ENCODE measurements at regions not wholly inside any gene's neighbourhood (a gene's known extent, or its start where the extent isn't known, plus 50 kb on each side); places are given as distances from the start of the nearest gene placed in this dataset.
"Not testable (repeated sequence)": the region's sequence is repeated elsewhere in the genome, so short reads cannot be mapped to it uniquely, and the experiment has no call there.

DNA sequence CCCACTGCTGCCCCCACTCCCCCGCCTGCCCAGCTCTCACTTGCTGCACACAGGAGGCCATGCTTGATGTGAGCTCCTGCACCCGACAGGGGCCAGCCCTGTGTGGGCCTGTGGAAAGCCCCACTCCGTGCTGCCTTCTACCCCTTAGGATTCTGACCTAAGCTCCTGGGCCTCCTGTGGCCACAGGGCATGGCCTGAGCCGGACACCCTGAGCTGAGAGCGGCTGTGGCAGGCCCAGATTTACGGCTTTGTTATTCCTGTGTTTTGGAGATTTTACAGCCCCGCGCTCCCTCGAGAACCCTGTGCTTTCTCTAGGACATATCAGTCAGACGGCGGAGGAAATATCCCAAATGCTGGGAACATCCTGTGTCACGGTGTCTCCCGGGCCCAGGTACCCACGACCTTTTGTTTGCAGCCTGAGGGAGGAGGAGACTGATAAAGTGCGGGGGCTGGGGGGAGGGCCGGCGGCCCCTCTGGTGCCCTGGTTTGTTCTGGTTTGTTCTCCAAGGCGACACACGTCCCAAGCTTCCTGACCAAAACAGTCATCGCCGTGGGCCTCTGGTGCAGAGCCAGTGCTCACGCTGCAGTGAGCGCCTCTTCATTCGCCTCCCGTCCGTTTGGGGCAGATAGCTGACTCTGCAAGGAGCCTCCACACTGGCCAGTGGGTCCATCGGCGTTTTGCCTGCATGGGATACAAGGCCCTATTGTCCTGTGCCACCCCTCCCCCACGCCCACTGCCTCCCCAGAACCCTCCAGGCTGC is 363.4 kb downstream of the C16orf95 start:
- Mint-ChIP-seq H3K4me1 (peaks cover 2 to 8% (median 5%) of the 10 kb centered on the region in 3 donors), H3K27me3 (peaks cover 7 to 10% of the 10 kb centered on the region in 2 donors), H3K27ac (no peak overlapping the region), H3K4me3 (no peak overlapping the region), H3K36me3 (no peaks in the 10 kb centered on the region), H3K9me3 (no peaks in the 10 kb centered on the region)
- Histone ChIP-seq H3K27ac (ENCODE audit: low read depth, low read length) (no peak overlapping the region), H3K4me3 (ENCODE audit: low read length) (no peak overlapping the region), H3K9me3 (ENCODE audit: low read length) (no peaks in the 10 kb centered on the region), H3K4me1 (ENCODE audit: insufficient read depth, low read length) (no peaks in the 10 kb centered on the region), H3K27me3 (ENCODE audit: insufficient read depth, low read length, poor library complexity, severe bottlenecking) (peaks cover 3% of the 10 kb centered on the region), H3K36me3 (ENCODE audit: insufficient read depth, low read length) (no peaks in the 10 kb centered on the region)
- ChIA-PET POLR2A (no interaction called here), CTCF (no interaction called here)
- no peak for DNase-seq

- Mint-ChIP-seq H3K4me1 (peaks cover 2 to 8% (median 5%) of the 10 kb centered on the region in 3 donors), H3K4me3 (no peak overlapping the region), H3K9me3 (no peaks in the 10 kb centered on the region), H3K27ac (no peak overlapping the region), H3K27me3 (peaks cover 8 to 12% of the 10 kb centered on the region in 2 donors), H3K36me3 (no peaks in the 10 kb centered on the region)
- H3K9me3 ChIP-seq (ENCODE audit: low read length) = no peaks in the 10 kb centered on the region
- peaks cover 3% of the 10 kb centered on the region for H3K27me3 ChIP-seq (ENCODE audit: insufficient read depth, low read length, poor library complexity, severe bottlenecking)
- no peak overlapping the region for H3K27ac ChIP-seq (ENCODE audit: low read depth, low read length)
- ChIA-PET CTCF (no interaction called here), POLR2A (no interaction called here)
- H3K4me1 ChIP-seq (ENCODE audit: insufficient read depth, low read length) = no peaks in the 10 kb centered on the region
- no peak overlapping the region for H3K4me3 ChIP-seq (ENCODE audit: low read length)
- DNase-seq = no peak
- no peaks in the 10 kb centered on the region for H3K36me3 ChIP-seq (ENCODE audit: insufficient read depth, low read length)
Observed at GRCh38 chr16:86955136-86955855, 361.9 kb downstream of the C16orf95 start.

GRCh38 chr16:86956437-86956836 is 360.8 kb downstream of the C16orf95 start:
- peaks cover 3% of the 10 kb centered on the region for H3K27me3 ChIP-seq (ENCODE audit: insufficient read depth, low read length, poor library complexity, severe bottlenecking)
- no peak overlapping the region for H3K27ac Mint-ChIP-seq
- no peaks in the 10 kb centered on the region for H3K9me3 Mint-ChIP-seq
- H3K4me1 Mint-ChIP-seq = peaks cover 2 to 8% (median 5%) of the 10 kb centered on the region in 3 donors
- no peak for DNase-seq
- no peaks in the 10 kb centered on the region for H3K36me3 Mint-ChIP-seq
- H3K9me3 ChIP-seq (ENCODE audit: low read length) = no peaks in the 10 kb centered on the region
- no peaks in the 10 kb centered on the region for H3K4me1 ChIP-seq (ENCODE audit: insufficient read depth, low read length)
- no peaks in the 10 kb centered on the region for H3K36me3 ChIP-seq (ENCODE audit: insufficient read depth, low read length)
- no peak overlapping the region for H3K4me3 ChIP-seq (ENCODE audit: low read length)
- ChIA-PET CTCF (no interaction called here), POLR2A (no interaction called here)
- H3K27ac ChIP-seq (ENCODE audit: low read depth, low read length) = no peak overlapping the region
- H3K27me3 Mint-ChIP-seq = peaks cover 8 to 12% of the 10 kb centered on the region in 2 donors
- peak overlapping the region in 2 of 7 donors; percentile 21 to 27 for H3K4me3 Mint-ChIP-seq

DNA sequence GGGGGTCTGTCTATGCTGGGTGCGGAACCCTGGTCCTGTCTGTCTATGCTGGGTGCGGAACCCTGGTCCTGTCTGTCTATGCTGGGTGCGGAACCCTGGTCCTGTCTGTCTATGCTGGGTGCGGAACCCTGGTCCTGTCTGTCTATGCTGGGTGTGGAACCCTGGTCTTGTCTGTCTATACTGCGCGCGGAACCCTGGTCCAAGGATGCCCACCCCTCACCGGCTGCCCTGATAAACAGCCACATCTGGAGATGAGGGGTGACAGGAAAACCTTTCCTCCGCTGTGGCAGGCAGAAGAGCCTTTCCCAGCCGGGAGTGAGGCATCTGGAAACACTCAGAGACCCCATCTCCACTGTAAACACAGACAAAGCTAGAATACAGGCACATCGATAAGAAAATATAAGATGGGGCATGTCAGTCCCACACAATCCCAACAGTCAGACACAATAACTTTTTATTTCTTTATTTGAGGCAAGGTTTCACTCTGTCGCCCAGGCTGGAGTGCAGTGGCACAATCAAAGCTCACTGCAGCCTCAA is 359.5 kb downstream of the C16orf95 start:
- H3K27me3 ChIP-seq (ENCODE audit: insufficient read depth, low read length, poor library complexity, severe bottlenecking); POLR2A ChIA-PET; H3K9me3 Mint-ChIP-seq; H3K36me3 Mint-ChIP-seq; CTCF ChIA-PET; H3K4me1 ChIP-seq (ENCODE audit: insufficient read depth, low read length); H3K4me3 ChIP-seq (ENCODE audit: low read length); H3K4me1 Mint-ChIP-seq; DNase-seq; H3K9me3 ChIP-seq (ENCODE audit: low read length); H3K27ac Mint-ChIP-seq; H3K36me3 ChIP-seq (ENCODE audit: insufficient read depth, low read length); H3K27ac ChIP-seq (ENCODE audit: low read depth, low read length); H3K4me3 Mint-ChIP-seq: not testable (repeated sequence)
- H3K27me3 Mint-ChIP-seq = peaks cover 8 to 12% of the 10 kb centered on the region in 2 donors

DNA sequence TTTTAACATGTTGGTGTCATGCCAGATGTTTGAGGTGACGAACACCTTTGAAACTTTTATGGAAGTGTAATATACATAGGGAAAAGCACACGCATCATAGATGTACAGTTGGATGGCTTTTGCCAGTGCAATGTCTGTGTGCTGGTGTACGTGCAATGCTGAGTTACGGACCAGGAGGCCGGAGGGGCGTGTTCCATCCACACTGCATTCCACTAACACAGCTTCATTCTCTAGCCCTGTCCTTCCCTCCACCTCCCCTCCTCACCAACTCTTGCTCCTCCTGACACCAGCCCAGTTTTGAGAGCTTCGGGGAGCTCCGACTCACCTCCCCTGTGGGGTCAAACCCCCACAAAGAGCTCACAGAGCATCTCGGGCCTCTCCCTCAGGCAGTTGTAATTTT is 358.8 kb downstream of the C16orf95 start:
- no peaks in the 10 kb centered on the region for H3K4me1 ChIP-seq (ENCODE audit: insufficient read depth, low read length)
- H3K27me3 ChIP-seq (ENCODE audit: insufficient read depth, low read length, poor library complexity, severe bottlenecking) = peaks cover 3% of the 10 kb centered on the region
- DNase-seq = no peak
- no peaks in the 10 kb centered on the region for H3K36me3 ChIP-seq (ENCODE audit: insufficient read depth, low read length)
- POLR2A ChIA-PET = no interaction called here
- H3K36me3 Mint-ChIP-seq = no peaks in the 10 kb centered on the region
- H3K9me3 Mint-ChIP-seq = no peaks in the 10 kb centered on the region
- no peak overlapping the region for H3K27ac ChIP-seq (ENCODE audit: low read depth, low read length)
- H3K27ac Mint-ChIP-seq = no peak overlapping the region
- peaks cover 2 to 8% (median 5%) of the 10 kb centered on the region in 3 donors for H3K4me1 Mint-ChIP-seq
- CTCF ChIA-PET = no interaction called here
- H3K27me3 Mint-ChIP-seq = peaks cover 6 to 12% of the 10 kb centered on the region in 2 donors
- H3K4me3 Mint-ChIP-seq = no peak overlapping the region
- no peak overlapping the region for H3K4me3 ChIP-seq (ENCODE audit: low read length)
- H3K9me3 ChIP-seq (ENCODE audit: low read length) = no peaks in the 10 kb centered on the region

- H3K9me3 Mint-ChIP-seq = no peaks in the 10 kb centered on the region
- no peak overlapping the region for H3K27ac Mint-ChIP-seq
- ChIA-PET CTCF (no interaction called here), POLR2A (no interaction called here)
- Histone ChIP-seq H3K4me1 (ENCODE audit: insufficient read depth, low read length) (no peaks in the 10 kb centered on the region), H3K27me3 (ENCODE audit: insufficient read depth, low read length, poor library complexity, severe bottlenecking) (peaks cover 3% of the 10 kb centered on the region), H3K27ac (ENCODE audit: low read depth, low read length) (no peak overlapping the region), H3K9me3 (ENCODE audit: low read length) (no peaks in the 10 kb centered on the region), H3K36me3 (ENCODE audit: insufficient read depth, low read length) (no peaks in the 10 kb centered on the region), H3K4me3 (ENCODE audit: low read length) (no peak overlapping the region)
- DNase-seq = no peak
- peaks cover 2 to 8% (median 5%) of the 10 kb centered on the region in 3 donors for H3K4me1 Mint-ChIP-seq
- H3K4me3 Mint-ChIP-seq = no peak overlapping the region
- no peaks in the 10 kb centered on the region for H3K36me3 Mint-ChIP-seq
- H3K27me3 Mint-ChIP-seq = peaks cover 6 to 12% of the 10 kb centered on the region in 2 donors
Observed at GRCh38 chr16:86959091-86959651, 358.0 kb downstream of the C16orf95 start.

GRCh38 chr16:86959729-86960128 is 357.5 kb downstream of the C16orf95 start:
- Histone ChIP-seq H3K4me1 (ENCODE audit: insufficient read depth, low read length) (no peaks in the 10 kb centered on the region), H3K4me3 (ENCODE audit: low read length) (no peak overlapping the region), H3K36me3 (ENCODE audit: insufficient read depth, low read length) (no peaks in the 10 kb centered on the region), H3K27me3 (ENCODE audit: insufficient read depth, low read length, poor library complexity, severe bottlenecking) (peaks cover 3% of the 10 kb centered on the region), H3K27ac (ENCODE audit: low read depth, low read length) (no peak overlapping the region), H3K9me3 (ENCODE audit: low read length) (no peaks in the 10 kb centered on the region)
- Mint-ChIP-seq H3K27me3 (peaks cover 6 to 12% of the 10 kb centered on the region in 2 donors), H3K4me1 (peaks cover 2 to 8% (median 5%) of the 10 kb centered on the region in 3 donors), H3K4me3 (no peak overlapping the region), H3K36me3 (no peaks in the 10 kb centered on the region), H3K9me3 (no peaks in the 10 kb centered on the region), H3K27ac (no peak overlapping the region)
- DNase-seq = no peak
- POLR2A ChIA-PET = no interaction called here
- CTCF ChIA-PET = no interaction called here

- Histone ChIP-seq H3K36me3 (ENCODE audit: insufficient read depth, low read length) (no peaks in the 10 kb centered on the region), H3K27me3 (ENCODE audit: insufficient read depth, low read length, poor library complexity, severe bottlenecking) (peaks cover 3% of the 10 kb centered on the region), H3K4me3 (ENCODE audit: low read length) (no peak overlapping the region), H3K9me3 (ENCODE audit: low read length) (no peaks in the 10 kb centered on the region), H3K4me1 (ENCODE audit: insufficient read depth, low read length) (no peaks in the 10 kb centered on the region), H3K27ac (ENCODE audit: low read depth, low read length) (no peak overlapping the region)
- Mint-ChIP-seq H3K4me3 (no peak overlapping the region), H3K4me1 (peaks cover 2 to 8% (median 5%) of the 10 kb centered on the region in 3 donors), H3K27me3 (peaks cover 6 to 12% of the 10 kb centered on the region in 2 donors), H3K9me3 (no peaks in the 10 kb centered on the region), H3K27ac (no peak overlapping the region), H3K36me3 (no peaks in the 10 kb centered on the region)
- CTCF ChIA-PET = no interaction called here
- POLR2A ChIA-PET = no interaction called here
- no peak for DNase-seq
Observed at GRCh38 chr16:86960266-86960665, 356.9 kb downstream of the C16orf95 start.
